ENCODE measurements at regions not wholly inside any gene's neighbourhood (a gene's known extent, or its start where the extent isn't known, plus 50 kb on each side); places are given as distances from the start of the nearest gene placed in this dataset.

- DNase-seq = no peak
Measured at GRCh38 chr5:58403822-58404433, 56.0 kb downstream of the PLK2 start.

DNA sequence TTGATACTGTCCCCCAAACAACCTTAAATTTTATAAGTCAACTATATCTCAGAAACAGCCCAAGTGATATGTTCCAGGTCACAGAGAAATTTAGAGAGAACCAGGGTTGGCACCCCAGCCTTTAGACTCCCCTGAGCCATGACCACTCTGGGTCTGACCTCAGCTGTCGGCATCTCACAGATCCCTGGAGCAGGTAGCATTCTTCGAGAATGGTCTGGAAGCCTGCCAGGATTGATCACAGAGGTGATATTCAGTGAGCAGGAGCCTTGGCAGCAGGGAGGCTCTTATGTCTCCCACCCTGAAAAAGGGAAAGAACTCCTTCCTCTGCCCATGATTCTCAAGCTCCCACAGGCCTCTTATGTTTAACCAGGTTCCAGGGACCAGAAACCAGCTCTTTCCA, 58.2 kb downstream of the PLK2 start:
- DNase-seq = no peak

DNA sequence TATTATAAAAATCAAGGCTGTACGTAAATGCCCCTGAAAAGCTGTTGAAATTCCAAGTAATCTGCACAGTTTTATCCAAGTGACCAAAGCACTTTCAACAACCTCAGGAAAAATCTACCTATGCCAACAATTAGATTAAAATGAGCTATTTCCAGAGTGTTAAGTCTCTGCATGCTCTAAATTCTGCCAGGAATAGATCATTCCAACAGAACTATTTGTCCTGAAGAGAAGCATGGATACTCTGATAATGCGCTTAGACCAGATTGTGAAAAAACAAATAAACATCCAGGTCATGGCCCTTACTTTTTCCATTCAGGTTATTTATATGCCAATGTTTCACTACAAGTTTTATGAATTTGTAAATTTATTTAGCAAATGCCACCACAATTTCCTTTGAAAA, 59.1 kb downstream of the PLK2 start:
- no peak for DNase-seq

DNA sequence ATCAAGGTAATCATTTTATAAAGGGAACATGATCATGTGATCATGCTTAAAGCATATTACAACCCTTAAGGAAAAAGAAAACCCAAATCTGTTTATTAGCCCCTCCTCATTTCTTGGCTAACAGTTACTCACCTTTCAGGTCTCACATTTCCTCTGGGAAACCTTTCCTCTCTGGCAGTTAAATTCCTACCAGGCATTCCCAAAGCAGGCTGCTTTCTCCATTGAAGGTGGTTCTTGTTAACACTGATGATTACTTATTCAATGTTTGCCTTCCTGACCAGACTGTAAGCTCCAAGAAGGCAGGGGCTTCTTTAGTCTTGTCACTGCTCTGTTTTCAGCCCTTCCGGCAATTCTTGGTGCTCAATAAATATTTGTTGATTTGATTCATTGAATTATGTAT, 59.9 kb downstream of the PLK2 start:
- DNase-seq = no peak

GRCh38 chr5:58394339-58394738, 65.5 kb downstream of the PLK2 start:
- DNase-seq = no peak

DNA sequence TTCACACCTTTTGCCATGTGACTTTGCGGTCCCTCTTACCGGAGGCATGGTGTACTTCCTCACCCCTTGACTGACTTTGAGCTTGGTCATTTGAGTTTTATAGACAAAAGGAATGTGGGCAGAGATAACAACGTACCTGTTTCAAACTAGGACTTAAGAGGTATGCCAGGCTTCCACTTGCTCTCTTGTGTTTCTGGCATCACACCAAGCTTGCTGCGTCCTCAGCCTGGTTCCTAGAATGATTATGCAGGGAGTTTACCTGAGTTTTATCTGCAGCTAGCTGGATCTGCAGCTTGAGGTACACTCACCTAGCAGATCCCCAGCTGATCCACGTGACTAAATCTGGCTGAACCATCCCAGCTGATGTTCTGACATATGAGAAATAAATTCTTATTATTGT, 66.2 kb downstream of the PLK2 start:
- DNase-seq = no peak

GRCh38 chr5:58392496-58392895, 67.4 kb downstream of the PLK2 start:
- no peak for DNase-seq

DNA sequence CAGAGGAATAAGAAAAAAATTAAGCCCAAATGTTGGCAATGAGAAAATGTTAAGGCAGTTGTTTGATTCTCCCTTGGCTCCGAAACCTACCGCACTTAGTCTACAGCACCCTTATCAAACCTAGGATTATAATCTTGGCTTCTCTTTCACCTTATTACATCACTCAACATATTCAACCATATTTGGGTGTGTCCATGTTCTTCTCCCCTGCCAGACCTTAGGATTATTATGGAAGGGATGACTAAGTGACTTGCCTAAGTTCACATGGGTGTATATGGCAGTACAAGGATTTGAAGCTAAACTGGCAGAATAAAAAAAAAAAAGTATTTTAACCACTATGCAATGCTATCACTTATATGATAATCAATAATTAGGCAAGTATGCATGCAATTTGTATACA, 76.4 kb downstream of the PLK2 start:
- no peak for DNase-seq

GRCh38 chr5:58382131-58382534, 77.8 kb downstream of the PLK2 start:
- no peak for DNase-seq

- DNase-seq = no peak
Measured at GRCh38 chr5:58381566-58381965, 78.3 kb downstream of the PLK2 start.

GRCh38 chr5:58380655-58381054, 79.2 kb downstream of the PLK2 start:
- DNase-seq = no peak

- DNase-seq = no peak
Measured at GRCh38 chr5:58378613-58379390, 81.1 kb downstream of the PLK2 start.

- no peak for DNase-seq
Measured at GRCh38 chr5:58370606-58371005, 89.3 kb downstream of the PLK2 start.

- no peak for DNase-seq
Measured at GRCh38 chr5:58369513-58370190, 90.2 kb downstream of the PLK2 start.

GRCh38 chr5:58366461-58366860, 93.4 kb downstream of the PLK2 start:
- DNase-seq = no peak

GRCh38 chr5:58365791-58366190, 94.1 kb downstream of the PLK2 start:
- DNase-seq = no peak

GRCh38 chr5:58363461-58364249, 96.2 kb downstream of the PLK2 start:
- DNase-seq = no peak

GRCh38 chr5:58362135-58362534, 97.8 kb downstream of the PLK2 start:
- DNase-seq = no peak

DNA sequence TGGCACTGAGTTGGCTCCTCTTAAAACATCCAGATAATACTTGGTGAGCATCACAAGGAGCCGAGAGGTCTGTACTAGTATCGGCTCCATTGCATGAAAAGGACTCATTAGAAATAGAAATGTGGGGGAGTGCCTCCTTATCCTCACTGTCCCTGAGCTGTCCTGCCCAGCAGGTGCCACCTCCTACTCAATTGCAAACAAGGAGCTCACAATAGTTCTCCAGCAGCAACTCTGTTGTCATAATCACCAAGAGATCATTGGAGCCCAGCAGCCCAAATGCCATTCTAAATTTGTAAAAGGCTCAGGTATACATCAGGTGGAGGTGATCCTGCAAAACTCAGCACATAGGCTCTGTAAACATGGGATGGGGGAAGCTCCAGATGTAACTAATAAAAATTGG, 99.1 kb downstream of the PLK2 start:
- no peak for DNase-seq

DNA sequence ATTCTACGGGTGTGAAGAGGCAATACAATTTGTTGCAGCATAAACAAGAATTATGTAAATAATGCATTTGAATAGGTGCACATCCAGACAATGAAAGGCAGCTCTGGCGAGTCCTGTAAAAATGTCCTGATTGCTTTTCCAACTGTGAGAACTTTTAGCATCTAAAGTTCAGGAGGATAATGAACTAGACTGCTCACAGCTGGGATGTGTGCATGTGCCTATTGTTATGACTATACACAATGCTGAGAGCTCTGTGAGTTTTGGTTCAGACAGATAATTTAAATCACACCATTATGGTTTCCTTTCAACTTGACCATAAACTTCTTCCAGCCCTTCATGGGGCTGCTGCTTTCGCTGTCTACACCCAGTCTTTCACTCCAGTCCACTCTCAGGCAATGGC, 99.9 kb downstream of the PLK2 start:
- no peak for DNase-seq

DNA sequence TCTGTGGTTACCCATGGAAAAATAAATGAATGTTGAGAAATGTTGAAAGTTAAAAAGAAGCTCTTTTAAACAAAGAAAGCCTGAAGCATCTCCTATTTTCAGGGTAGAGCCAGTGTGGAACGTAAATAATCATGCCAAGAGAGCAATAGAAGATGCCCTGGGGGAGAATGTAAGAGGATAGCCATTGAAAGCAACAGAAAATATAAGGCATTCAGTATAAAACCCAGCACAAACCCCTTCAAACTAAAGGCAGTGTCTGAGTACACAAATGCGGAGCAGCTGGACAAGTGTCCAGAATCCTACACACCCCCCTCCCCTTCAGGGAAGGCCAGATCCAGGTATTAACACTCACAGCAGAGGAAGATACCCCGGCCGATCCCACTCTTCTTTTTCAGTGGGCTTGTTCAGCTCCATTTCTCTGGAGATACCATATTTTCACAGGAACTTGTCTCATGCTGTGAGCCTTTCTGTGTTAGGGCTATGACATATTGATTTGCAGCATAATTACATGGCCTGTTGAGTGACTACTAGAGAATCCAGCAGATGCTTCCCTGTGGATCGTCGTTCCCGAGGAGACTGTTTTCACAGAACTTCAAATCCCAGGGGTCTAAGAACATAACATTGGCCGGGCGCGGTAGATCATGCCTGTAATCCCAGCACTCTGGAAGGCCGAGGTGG, 101.2 kb downstream of the PLK2 start:
- DNase-seq = no peak

DNA sequence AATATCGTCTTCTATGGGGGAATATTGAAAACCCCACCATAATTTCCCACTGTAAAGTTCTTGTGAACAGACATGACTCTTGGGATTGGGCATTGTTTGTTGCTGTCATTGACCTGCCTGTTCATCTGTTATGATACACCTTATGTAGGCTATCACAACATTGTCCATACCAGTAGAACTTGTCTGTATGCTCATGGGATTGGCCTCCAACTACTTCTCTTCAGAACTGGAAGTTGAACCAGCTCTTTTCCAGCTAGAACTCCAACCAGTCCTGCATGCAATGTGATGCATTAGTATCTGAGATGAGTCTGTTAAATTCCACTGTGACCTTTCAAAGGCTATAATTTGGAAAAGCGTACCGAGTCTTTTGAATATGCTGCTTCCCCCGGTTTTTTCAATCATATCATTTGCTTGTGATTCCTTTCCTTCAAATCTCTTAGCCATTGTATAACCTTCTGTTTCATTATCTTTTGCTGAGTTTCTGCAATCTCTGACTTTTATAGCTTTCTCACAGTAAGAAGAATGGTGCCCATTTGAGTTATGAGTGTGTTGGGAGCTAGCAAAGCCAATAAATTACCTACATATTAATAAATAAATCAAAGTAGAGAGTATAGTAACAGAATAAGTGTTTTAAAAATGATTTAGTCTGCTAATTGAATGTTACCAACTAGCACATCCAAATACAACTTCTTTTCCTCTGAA, 101.9 kb downstream of the PLK2 start:
- no peak for DNase-seq
